HG02798 (cell line): ENCODE measurements at regions not wholly inside any gene's neighbourhood (a gene's known extent, or its start where the extent isn't known, plus 50 kb on each side); places are given as distances from the start of the nearest gene placed in this dataset.

Source experiments
- ATAC-seq: cut with Tn5 transposase; IDR thresholded peaks from one replicate; pipeline ENCODE4 v1.9.1; 2021; ENCODE audit warnings: mild to moderate bottlenecking; ENCODE audit not compliant: unreplicated experiment, poor library complexity

DNA sequence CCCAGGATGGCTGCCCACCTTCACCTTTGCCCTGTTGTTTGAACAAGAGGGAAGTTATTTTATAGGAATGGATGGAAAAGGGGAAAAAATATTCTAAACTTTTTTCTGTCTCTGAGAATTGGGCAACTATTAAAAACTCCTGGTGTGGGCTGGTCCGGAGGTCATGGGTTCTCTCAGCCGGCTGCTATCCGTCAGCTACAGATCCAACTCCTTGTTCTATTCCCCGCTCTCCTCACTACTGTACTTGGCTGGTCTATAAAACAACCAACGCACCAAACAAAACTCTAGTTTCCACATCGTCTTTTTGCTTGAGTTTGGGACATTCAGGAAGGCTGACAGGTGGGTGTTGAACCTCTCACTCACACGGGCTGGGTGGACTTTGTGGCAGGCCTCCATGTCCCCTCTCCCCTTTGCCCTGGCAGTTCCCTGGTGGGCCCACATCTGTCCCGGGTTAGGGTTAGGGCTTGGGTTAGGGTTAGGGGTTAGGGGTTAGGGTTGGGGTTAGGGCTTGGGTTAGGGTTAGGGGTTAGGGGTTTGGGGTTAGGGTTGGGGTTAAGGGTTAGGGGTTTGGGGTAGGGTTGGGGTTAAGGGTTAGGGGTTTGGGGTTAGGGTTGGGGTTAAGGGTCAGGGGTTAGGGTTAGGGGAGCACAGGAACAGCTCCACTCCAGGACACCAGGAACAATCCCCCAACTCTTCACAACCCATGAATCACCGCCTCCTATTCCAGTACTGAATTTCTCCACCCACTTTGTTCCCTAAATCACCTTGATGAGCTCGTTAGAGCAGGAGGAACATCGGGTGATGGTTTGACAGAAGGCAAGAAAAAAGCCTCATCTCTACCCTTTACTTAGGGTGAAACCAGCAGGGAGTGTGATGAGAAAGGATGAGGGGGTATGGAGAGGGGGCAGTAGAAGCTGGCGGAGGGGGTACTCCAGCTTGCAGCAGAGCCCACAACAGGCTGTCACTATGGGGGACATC is 302.1 kb upstream of the IRX4 start:
- ATAC-seq, result no peak

DNA sequence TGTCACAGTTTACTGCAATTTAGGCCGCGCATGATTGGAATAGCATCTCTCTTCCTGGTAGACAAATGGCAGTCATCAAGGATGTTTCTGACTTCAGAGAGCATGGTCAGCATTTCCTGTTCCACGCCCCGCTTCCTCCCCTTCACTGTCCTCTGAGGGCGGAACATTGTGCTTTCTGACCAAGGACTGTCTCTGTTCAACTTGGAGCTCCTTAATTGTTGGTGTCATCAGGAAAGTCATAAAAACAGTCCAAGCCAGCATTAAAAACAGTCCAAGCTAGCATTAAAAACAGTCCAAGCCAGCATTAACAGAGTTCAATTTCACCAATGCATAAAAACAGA is 301.3 kb upstream of the IRX4 start:
- ATAC-seq, result no peak

DNA sequence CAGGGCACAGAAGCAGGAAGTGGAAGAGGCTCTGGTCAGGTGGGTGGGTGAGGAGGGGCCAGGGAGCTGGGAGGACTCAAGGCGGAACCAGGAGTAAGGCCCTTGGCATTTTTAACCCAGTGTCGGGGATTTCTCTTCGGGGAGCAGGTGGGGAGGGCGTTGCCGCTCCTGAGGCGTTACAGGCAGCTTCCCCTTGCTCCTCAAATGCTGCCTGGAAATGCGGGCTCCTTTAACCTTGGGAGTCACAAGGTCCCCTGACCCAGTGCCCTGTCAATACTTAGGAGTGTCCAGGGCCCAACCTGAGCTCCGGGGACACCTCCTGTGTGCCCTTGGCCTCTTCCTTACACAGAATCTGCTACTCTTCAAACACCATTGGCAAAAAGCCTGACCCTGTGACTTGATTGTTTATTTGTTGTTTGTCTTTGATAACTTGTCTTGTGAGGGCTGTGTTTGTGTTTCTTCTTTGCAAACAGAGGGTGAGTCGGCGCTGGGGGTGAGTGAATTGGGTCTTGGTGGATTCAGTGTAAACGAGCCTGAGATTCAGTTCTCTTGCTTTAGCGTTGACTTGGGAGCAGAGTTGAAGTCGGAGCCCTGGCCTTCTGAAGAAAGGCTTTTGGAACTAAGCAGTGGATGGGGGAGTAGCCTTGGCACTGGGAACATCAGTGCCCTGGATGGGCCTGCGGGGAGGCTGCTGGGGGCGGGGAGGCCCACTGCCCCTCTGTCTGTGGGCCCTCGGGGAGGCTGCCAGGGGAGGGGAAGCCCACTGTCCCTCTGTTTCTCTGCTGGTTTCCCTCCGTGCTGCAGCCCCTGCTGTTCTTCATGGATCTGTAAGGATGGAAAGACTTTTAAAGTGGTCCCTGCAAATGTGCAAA is 300.7 kb upstream of the IRX4 start:
- ATAC-seq, result no peak

- no peak for ATAC-seq
These were observed 299.3 kb upstream of the IRX4 start for GRCh38 chr5:2182020-2182419.

DNA sequence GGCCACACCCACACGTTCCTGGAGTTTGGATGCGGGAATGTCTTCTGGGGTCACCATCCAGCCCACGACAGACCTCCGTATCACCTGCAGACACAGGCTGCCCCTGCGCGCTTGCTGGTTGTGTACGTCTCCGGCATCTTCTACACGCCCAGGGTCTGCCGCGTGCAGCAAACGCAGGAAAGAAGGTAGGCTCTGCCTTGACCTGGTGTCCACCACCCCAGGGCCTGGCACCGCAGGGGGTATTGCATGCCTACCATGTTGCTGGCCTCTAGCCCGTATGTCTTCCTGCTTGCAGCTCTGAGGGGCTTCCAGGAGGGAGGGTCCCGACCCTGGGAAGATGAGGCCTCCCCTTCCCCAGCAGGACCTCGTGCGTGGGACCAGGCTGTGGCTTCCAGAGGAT is 298.8 kb upstream of the IRX4 start:
- ATAC-seq, result no peak

GRCh38 chr5:2181149-2181548 is 298.4 kb upstream of the IRX4 start:
- no peak for ATAC-seq

- no peak for ATAC-seq
These were observed 297.7 kb upstream of the IRX4 start for GRCh38 chr5:2180456-2180855.

GRCh38 chr5:2179861-2180260 is 297.1 kb upstream of the IRX4 start:
- no peak for ATAC-seq

DNA sequence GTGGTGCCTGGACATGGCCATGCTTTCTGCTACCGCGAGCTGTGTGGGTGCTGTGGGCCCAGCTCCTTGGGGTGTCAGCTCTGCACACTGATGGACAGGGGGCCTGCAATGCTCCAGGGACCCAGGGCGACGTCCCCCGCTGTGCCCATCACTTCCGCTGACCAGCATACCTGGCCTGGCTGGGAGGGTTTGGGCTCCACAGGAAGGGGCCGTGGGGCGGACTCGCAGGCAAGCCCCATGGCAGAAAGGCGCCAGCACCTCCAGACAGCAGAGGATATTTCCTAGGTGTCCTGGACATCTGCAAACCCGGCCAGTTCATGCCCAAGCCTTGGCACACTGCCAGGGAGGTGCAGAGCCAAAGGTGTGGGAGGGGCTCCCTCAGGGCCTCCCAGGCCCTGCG is 295.8 kb upstream of the IRX4 start:
- ATAC-seq, result no peak

DNA sequence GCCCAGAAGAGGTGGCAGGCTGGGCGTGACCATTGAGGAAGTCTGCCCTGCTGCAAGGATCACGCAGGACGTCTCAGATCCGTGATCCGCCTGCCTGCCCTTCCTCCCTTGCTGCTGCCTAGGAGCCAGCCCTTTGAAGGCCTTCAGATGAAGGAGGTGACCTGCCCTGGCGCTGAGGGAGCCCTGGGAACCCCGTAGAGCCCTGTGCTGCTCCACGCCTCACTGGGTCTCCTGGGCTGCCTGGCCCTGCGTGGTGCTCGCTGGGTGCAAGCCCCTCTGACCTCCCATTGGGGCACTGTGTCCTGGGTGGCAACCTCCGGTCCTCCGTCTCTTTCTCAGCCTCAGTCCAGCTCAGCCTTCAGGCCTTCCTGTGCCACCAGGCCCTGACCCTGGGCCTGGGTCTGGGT is 295.3 kb upstream of the IRX4 start:
- ATAC-seq, result no peak

DNA sequence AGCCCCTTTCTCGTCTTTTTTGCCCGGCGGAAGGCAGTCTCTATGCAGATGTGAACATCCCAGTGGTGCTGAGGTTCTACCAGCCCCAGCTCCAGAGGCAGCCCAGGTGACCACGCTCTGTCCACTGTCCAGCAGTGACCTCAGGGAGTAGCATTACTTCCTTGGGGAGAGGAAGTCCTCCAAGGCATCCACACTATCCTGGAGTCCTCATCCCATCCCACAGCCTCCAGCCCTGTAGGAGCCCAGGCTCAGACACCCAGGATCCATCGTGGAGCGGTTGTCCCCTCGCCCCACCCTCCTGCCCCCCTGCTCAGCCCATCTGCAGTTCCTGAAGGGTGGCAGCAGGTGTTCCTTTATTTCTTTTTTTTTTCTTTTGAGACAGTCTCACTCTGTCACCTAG is 294.5 kb upstream of the IRX4 start:
- no peak for ATAC-seq

DNA sequence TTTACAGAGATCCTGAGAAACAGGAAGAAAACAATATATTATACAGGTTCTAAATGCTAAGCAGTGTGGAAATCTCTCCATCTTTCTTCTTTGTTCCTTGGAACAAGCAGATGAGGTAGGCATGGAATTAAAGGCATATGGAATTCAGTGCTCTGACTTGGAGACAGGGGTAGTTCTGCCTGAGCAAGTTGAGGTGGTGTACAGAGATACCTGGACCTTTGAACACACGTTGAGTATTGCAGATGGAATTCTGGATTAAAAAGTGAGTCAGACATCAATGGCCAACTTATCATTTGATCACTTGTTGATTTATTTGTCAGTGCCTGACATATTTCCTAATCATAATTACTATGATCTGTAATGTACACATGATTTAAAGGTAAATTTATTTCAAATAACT is 293.9 kb upstream of the IRX4 start:
- no peak for ATAC-seq

- no peak for ATAC-seq
These were observed 293.2 kb upstream of the IRX4 start for GRCh38 chr5:2175842-2176404.

DNA sequence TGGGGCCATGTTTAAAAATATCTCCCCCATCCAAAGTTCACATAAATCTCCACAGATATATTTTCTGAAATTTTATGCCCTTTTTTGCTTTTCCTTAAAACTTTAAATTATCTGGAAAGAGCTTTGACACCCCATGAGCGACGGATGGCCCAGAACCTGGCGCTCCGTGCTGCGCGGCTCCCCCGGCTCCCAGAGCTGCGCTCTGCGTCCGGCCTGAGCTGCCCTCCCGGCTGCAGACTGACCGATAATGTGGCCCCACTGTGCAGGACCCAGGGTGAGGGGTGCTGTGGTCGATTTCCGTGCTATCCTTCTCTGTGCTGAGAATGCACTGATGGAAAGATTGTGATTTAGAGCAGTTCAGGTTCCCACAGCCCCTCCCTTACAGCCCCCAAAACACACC is 292.3 kb upstream of the IRX4 start:
- ATAC-seq, result no peak

DNA sequence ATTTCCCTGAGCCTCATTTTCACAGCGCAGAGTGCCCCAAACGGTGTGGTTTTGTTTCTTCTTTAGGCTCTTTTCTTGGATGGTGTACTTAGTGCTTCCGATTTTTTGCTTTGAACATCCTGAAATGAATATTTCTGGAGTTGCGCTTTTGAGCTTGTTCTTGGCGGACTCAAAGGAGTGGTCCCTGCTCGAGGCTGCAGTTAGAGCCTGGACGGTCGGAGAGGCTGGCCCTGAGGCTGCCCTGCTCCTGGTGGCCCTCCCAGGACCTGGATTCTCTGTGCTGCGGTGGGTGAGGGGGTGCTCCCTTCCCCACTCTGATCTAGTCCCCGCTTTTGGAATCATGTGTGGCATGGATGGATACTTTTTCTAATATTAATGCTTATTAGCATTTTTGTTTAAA is 291.8 kb upstream of the IRX4 start:
- no peak for ATAC-seq

GRCh38 chr5:2173151-2173834 is 290.6 kb upstream of the IRX4 start:
- ATAC-seq, result no peak

- no peak for ATAC-seq
These were observed 289.7 kb upstream of the IRX4 start for GRCh38 chr5:2172471-2172870.

DNA sequence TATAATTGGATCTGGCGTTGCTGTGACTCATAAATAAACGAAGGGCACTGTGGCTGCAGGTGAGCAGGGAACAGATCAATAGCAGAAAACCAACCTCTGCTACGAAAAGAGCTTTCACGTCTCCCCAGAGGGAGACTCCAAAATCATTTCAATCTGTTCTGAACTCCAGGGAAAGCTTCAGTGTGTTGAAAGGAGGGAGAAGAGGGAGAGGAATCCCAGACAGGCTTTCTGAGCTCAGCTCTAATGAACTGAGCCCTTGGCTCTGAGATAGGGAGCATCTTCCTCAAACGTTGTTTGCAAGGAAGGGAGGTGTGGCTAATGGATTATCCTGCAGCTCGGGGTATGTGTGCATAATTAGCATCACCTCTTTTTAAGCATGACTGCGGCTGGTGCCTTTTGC is 288.0 kb upstream of the IRX4 start:
- no peak for ATAC-seq

- ATAC-seq, result no peak
These were observed 287.4 kb upstream of the IRX4 start for GRCh38 chr5:2169850-2170760.

DNA sequence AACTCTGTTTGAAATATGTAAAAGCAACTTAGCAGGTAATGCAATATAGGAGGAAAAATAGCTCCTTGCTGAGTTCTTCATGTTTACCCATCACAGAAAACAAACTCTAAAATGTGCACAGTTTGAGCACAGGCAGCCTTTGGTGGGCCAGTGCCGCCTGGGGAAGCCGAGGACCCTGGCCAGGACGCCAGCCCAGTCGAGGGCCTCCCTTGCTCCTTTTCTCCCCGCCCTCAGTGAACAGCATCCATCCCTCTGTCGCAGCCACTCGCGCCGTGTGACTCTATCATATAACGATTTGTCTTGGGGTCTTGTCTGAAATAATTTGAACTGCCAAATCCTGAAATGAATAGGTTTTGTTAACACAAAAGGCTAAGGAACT is 286.7 kb upstream of the IRX4 start:
- ATAC-seq, result no peak
